ENCODE measurements at regions not wholly inside any gene's neighbourhood (a gene's known extent, or its start where the extent isn't known, plus 50 kb on each side); places are given as distances from the start of the nearest gene placed in this dataset.

DNA sequence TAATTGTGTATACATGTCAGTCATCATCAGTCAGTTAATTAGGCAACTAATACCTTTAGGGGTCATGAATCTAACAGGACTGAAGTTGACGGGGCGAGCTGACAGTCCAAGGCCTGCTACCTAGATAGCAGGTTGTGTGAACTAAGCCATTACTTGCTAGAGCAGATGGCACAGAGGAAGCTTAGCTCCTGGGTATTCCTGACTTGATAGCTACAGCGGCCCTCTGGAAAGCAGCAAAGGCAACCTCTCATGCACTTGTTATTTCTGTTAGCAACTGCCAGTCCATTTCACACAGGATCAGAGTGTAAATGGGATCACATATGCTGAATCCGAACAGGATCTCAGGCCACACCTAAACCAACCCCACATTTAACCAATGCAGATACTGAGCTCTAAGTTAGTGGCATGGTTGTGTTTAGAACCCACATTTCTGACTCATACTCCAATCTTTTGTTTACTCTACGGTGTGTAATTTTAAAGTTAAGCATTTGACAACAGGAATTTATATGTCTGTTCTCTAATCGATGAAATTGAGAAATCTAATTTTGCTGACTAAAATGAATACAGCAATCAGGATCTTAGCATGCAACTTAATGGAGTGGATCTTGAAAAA is 521.3 kb upstream of the ZNF608 start:
- no peak for TF ChIP-seq POLR2A (IDR thresholded peaks at IDR 0.05; ENCODE audit: low read depth, low read length)
- TF ChIP-seq, protein P1, sequence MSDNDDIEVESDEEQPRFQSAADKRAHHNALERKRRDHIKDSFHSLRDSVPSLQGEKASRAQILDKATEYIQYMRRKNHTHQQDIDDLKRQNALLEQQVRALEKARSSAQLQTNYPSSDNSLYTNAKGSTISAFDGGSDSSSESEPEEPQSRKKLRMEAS (IDR thresholded peaks at IDR 0.05; ENCODE audit: insufficient read depth, insufficient read length) = no peak
- TF ChIP-seq MYC (IDR thresholded peaks at IDR 0.05; ENCODE audit: low read depth, low read length) = no peak
- TF ChIP-seq, protein P2, sequence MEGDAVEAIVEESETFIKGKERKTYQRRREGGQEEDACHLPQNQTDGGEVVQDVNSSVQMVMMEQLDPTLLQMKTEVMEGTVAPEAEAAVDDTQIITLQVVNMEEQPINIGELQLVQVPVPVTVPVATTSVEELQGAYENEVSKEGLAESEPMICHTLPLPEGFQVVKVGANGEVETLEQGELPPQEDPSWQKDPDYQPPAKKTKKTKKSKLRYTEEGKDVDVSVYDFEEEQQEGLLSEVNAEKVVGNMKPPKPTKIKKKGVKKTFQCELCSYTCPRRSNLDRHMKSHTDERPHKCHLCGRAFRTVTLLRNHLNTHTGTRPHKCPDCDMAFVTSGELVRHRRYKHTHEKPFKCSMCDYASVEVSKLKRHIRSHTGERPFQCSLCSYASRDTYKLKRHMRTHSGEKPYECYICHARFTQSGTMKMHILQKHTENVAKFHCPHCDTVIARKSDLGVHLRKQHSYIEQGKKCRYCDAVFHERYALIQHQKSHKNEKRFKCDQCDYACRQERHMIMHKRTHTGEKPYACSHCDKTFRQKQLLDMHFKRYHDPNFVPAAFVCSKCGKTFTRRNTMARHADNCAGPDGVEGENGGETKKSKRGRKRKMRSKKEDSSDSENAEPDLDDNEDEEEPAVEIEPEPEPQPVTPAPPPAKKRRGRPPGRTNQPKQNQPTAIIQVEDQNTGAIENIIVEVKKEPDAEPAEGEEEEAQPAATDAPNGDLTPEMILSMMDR (IDR thresholded peaks at IDR 0.05; ENCODE audit: extremely low read depth in 1 of 2, insufficient read depth in 1 of 2, low read depth in 1 of 2, low read length in 2 of 2) = no peak
- TF ChIP-seq FOS (IDR thresholded peaks at IDR 0.05; ENCODE audit: borderline replicate concordance, insufficient read depth, low read length) = no peak
- no peak for TF ChIP-seq GATA2 (IDR thresholded peaks at IDR 0.05; ENCODE audit: insufficient read depth, insufficient read length, low read depth, low read length)
- no peak for TF ChIP-seq JUN (IDR thresholded peaks at IDR 0.05; ENCODE audit: borderline replicate concordance, insufficient read depth, insufficient read length, low read depth)
- TF ChIP-seq POLR2AphosphoS5 (IDR thresholded peaks at IDR 0.05; ENCODE audit: insufficient read depth, low read depth, low read length) = no peak
- no peak for TF ChIP-seq EZH2 (IDR thresholded peaks at IDR 0.05; ENCODE audit: borderline replicate concordance, low read depth, low read length, severe bottlenecking)
- Histone ChIP-seq H3K36me3 (ENCODE audit: control insufficient read depth in 2 of 2, extremely low read depth in 1 of 2, insufficient read depth in 2 of 2, low read length in 2 of 2) (no peaks in the 10 kb centered on the region), H3K9ac (replicated peaks; ENCODE audit: extremely low read depth, insufficient read depth, low read length) (no peak overlapping the region), H3K4me3 (replicated peaks in 1 of 3; ENCODE audit: insufficient read depth in 1 of 3, low read depth in 1 of 3, low read length in 3 of 3) (no peak overlapping the region), H3K4me2 (ENCODE audit: insufficient read depth, low read length) (no peak overlapping the region), H3K79me2 (ENCODE audit: control insufficient read depth, insufficient read depth, low read length) (no peaks in the 10 kb centered on the region), H3K9me3 (replicated peaks; ENCODE audit: control insufficient read depth, insufficient read depth, low read length) (no peaks in the 10 kb centered on the region), H4K20me1 (replicated peaks; ENCODE audit: control insufficient read depth, extremely low read depth, insufficient read depth, low read length) (no peaks in the 10 kb centered on the region), H3K27me3 (ENCODE audit: control insufficient read depth in 2 of 2, insufficient read depth in 2 of 2, low read length in 2 of 2) (no peaks in the 10 kb centered on the region), H3K27ac (ENCODE audit: insufficient read depth, low read depth, low read length) (no peak overlapping the region), H3K9me1 (replicated peaks; ENCODE audit: control insufficient read depth, extremely low read depth, insufficient read depth, low read length) (no peaks in the 10 kb centered on the region), H2AFZ (ENCODE audit: low read depth, low read length) (no peak overlapping the region), H3K4me1 (ENCODE audit: control insufficient read depth, extremely low read depth, insufficient read depth, low read length) (peaks cover 24% of the 10 kb centered on the region)
- intact Hi-C loops (cut with micrococcal nuclease) (no loop called here), dilution Hi-C loops (cut with MboI; ENCODE audit: extremely low pct_ligation_motif_present, low sequenced_read_pairs) (no loop called here)
- BruUV-seq (replicated peaks) = no TSS peak
- POLR2A ChIA-PET = no interaction called here
- DNase-seq (ENCODE audit: low read depth, low spot score) (no peak), FAIRE-seq (no peak)
- CTCF ChIA-PET = interaction anchor here (1.4 to 2.3 kb wide), 2 partner anchors 9 to 40 kb away, joined by 3 to 9 read pairs; no protein-coding TSS in a partner anchor

All from endothelial cell of umbilical vein (primary cell).